ENCODE measurements at regions not wholly inside any gene's neighbourhood (a gene's known extent, or its start where the extent isn't known, plus 50 kb on each side); places are given as distances from the start of the nearest gene placed in this dataset.
"Not testable (repeated sequence)": the region's sequence is repeated elsewhere in the genome, so short reads cannot be mapped to it uniquely, and the experiment has no call there.

- not testable (repeated sequence) for DNase-seq (ENCODE audit: low read depth)
Measured at GRCh38 chr1:25007390-25008191, 77.5 kb upstream of the RUNX3 start.

DNA sequence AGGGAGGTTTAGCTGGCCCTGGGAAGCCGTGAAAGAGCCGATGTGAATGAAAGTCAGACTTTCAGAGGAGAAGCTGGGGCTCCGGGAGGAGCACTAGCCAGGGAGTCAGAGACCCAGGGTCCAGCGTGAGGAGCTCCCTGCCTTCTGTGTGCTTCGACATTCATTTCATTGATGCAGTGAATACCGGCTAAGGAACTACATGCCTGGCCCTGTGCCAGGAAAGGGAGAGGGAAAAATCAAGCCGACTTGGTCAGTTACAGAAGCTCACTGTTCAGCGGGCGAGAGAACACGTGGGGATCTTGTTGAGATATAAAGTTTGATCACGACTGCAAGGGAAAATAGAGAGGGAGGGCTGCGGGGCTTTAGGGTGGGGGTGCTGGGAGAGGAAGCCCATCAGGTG lies 76.7 kb upstream of the RUNX3 start:
- DNase-seq (ENCODE audit: low read depth) = no peak

DNA sequence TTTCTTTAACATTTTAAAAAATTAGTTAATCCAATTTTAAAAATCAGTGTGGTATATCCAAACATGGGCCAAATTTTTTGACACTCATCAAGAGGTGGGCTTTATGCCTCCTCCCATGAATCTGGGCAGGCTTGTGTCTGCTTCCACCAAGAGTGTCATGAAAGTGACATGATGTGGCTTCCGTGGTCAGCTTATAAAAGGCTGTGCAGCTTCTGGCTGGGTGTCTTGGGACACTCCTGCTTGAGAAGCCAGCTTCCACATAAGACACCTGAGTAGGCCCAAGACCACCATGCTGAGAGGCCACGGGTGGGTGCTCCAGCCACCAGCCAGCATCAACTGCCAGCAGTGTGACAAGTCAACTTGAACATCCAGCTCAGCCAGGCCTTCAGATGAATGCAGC lies 74.3 kb upstream of the RUNX3 start:
- DNase-seq (ENCODE audit: low read depth) = no peak

- DNase-seq (ENCODE audit: low read depth) = peak; percentile 58
Measured at GRCh38 chr1:25003457-25004190, 73.5 kb upstream of the RUNX3 start.

GRCh38 chr1:25003000-25003399 lies 72.9 kb upstream of the RUNX3 start:
- DNase-seq (ENCODE audit: low read depth) = no peak

DNA sequence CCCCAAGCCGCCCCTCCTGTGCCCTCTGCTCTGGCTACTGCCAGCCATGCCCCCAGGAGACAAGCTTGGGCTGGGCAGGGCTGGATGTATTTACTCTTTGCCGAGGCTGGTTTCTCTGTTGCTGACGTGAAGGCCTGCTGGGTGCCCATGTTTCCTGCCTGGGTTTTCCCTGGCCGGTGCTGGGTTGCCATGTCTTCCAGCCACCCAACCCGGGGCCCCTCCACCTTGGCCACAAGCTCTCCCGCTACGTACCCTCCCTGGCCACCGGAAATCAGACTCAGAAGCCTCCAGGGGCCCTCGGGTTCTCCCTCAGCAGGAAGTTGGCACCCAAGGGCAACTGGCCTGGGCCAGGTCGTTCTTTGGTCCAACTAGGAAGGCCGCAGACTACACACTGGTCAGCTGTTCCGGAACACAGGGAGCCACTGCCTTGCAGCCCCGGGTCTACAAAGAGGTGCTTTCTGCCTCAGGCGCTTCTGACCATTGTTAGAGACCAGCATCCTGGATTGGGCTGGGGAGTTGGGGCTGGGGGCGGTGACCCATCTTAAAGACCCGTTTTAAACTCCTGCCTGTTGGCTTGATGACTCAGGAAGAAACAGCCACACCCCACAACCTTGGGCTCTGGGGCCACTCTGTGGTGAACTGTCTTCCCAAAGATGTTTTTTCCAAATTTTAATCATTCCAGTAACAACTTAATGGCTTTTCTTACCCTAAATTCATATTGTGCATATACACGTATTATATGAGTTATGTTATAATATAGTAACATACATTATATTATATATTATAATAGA lies 71.2 kb upstream of the RUNX3 start:
- no peak for DNase-seq (ENCODE audit: low read depth)

GRCh38 chr1:24999906-25000305 lies 69.8 kb upstream of the RUNX3 start:
- DNase-seq (ENCODE audit: low read depth) = no peak

GRCh38 chr1:24999426-24999825 lies 69.3 kb upstream of the RUNX3 start:
- no peak for DNase-seq (ENCODE audit: low read depth)

GRCh38 chr1:24998563-24999245 lies 68.6 kb upstream of the RUNX3 start:
- no peak for DNase-seq (ENCODE audit: low read depth)

- no peak for DNase-seq (ENCODE audit: low read depth)
Measured at GRCh38 chr1:24996983-24997893, 67.2 kb upstream of the RUNX3 start.

- no peak for DNase-seq (ENCODE audit: low read depth)
Measured at GRCh38 chr1:24996456-24996855, 66.4 kb upstream of the RUNX3 start.

DNA sequence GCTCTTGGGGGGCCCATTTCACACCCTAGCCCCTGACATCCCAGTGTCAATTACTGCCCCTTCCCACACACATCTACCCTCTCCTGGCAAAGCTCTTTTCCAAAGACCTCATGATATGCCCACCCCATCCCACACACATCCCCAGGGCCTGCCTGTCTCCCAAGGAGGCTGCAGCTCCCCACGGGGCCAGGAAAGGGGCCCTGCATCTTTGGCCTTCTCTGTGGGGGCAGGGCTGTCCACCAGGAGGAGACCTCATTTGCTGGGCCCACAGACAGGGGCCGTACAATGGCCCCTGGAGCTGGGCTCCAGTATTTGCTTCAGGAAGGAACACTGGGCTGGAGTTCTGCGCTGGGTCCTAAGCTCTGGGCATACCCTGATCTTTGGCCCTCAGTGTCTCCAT lies 65.6 kb upstream of the RUNX3 start:
- DNase-seq (ENCODE audit: low read depth) = no peak

GRCh38 chr1:24995140-24995539 lies 65.1 kb upstream of the RUNX3 start:
- no peak for DNase-seq (ENCODE audit: low read depth)

- no peak for DNase-seq (ENCODE audit: low read depth)
Measured at GRCh38 chr1:24993871-24994580, 64.0 kb upstream of the RUNX3 start.

DNA sequence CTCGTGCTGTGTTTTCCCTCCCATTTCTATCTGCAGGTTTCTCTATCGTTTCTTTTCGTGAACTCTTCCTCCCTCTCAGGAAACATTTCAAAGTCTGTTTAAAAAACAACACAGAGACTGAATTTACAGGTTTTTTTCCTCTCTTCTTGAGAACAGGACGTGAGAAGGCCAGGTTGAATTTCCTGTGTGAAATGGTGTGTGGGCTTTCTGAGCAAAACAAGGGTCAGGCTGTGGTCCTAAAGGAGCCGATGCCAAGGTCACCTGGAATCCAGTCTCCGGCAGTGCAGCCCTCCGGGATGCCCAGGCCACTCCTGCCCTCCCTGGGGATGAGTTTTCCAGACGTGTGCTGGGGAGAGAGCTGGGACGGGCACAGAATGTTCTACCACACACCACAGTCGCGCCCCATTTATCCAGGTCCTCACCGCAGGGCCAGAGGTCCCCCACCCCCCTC lies 62.7 kb upstream of the RUNX3 start:
- no peak for DNase-seq (ENCODE audit: low read depth)

- DNase-seq (ENCODE audit: low read depth) = no peak
Measured at GRCh38 chr1:24992124-24992760, 62.2 kb upstream of the RUNX3 start.

- no peak for DNase-seq (ENCODE audit: low read depth)
Measured at GRCh38 chr1:24991697-24992096, 61.6 kb upstream of the RUNX3 start.

- no peak for DNase-seq (ENCODE audit: low read depth)
Measured at GRCh38 chr1:24990779-24991641, 60.9 kb upstream of the RUNX3 start.
